Spleen (tissue), 11 donors: ENCODE measurements at regions not wholly inside any gene's neighbourhood (a gene's known extent, or its start where the extent isn't known, plus 50 kb on each side); places are given as distances from the start of the nearest gene placed in this dataset.
"Not testable (repeated sequence)": the region's sequence is repeated elsewhere in the genome, so short reads cannot be mapped to it uniquely, and the experiment has no call there.

ENCODE experiments used
- DNase-seq: peaks from one replicate; pipeline ENCODE4 v3.0.0-alpha.2; 2020
- H3K27ac ChIP-seq, 8 donors: fragments of 200-600 bp; sonication (generic) in 7 of 8; 1 replicate in 4 of 8; 2 replicates in 4 of 8; pipeline versions ENCODE4 v1.5.0 to v1.8.0; 2016 to 2021; ENCODE audit warnings: inconsistent platforms in 4 of 8, mild to moderate bottlenecking in 4 of 8, moderate library complexity in 1 of 8
- H3K27me3 ChIP-seq, 7 donors: fragments of 200-600 bp; sonication (generic) in 6 of 7; replicated peaks in 1 of 7; 1 replicate in 4 of 7; 2 replicates in 3 of 7; pipeline versions ENCODE4 v1.5.0 to v1.8.0; 2016 to 2021; ENCODE audit warnings: inconsistent platforms in 3 of 7, mild to moderate bottlenecking in 1 of 7
- H3K36me3 ChIP-seq, 6 donors: fragments of 200-600 bp; sonication (generic) in 5 of 6; 1 replicate in 4 of 6; 2 replicates in 2 of 6; pipeline versions ENCODE4 v1.5.0 to v1.8.0; 2016 to 2021; ENCODE audit warnings: inconsistent platforms in 2 of 6
- H3K4me1 ChIP-seq, 6 donors: fragments of 200-600 bp; sonication (generic) in 5 of 6; 1 replicate in 3 of 6; 2 replicates in 3 of 6; pipeline versions ENCODE4 v1.5.0 to v1.8.0; 2016 to 2021; ENCODE audit warnings: inconsistent platforms in 3 of 6
- H3K4me3 ChIP-seq, 8 donors: fragments of 200-600 bp; sonication (generic) in 7 of 8; 1 replicate in 4 of 8; 2 replicates in 4 of 8; pipeline versions ENCODE4 v1.5.0 to v1.8.0; 2016 to 2021; ENCODE audit warnings: inconsistent platforms in 4 of 8, mild to moderate bottlenecking in 4 of 8, moderate library complexity in 2 of 8
- H3K9me3 ChIP-seq, 8 donors: fragments of 200-600 bp; sonication (generic) in 7 of 8; 1 replicate in 4 of 8; 2 replicates in 4 of 8; pipeline versions ENCODE4 v1.5.0 to v1.8.0; 2016 to 2021; ENCODE audit warnings: inconsistent platforms in 4 of 8
- POLR2A ChIP-seq, 3 donors: fragments of 450-650 bp; IDR thresholded peaks; one replicate each; pipeline ENCODE4 v1.5.1; 2017; ENCODE audit warnings: antibody characterized with exemption in 3 of 3, mild to moderate bottlenecking in 1 of 3
- POLR2AphosphoS5 ChIP-seq, 3 donors: sonication (generic); formaldehyde crosslinking; IDR thresholded peaks; one replicate each; pipeline ENCODE4 v1.5.1; 2017; ENCODE audit warnings: antibody characterized with exemption in 3 of 3
- WGBS, 5 donors: extraction: QIAGEN DNeasy Blood & Tissue Kit in 3 of 5; methylation state at CpG; one replicate each; pipeline versions ENCODE4 v1.1.5 to v1.1.7; 2013 to 2018; 5-methylcytosine and 5-hydroxymethylcytosine counted together
- intact Hi-C: fragments of 100-400 bp; cut with DNase I; formaldehyde crosslinking; loops from one replicate; pipeline ENCODE4 v1.15.0; 2023; ENCODE audit warnings: low total_unique reads
- TF ChIP-seq, protein P1 (sequence below), 11 experiments: fragments of 200-600 bp in 7 of 11; fragments of 450-650 bp in 4 of 11; sonication (generic) in 4 of 11; IDR thresholded peaks in 8 of 11; conservative IDR thresholded peaks in 3 of 11; 1 replicate in 7 of 11; 2 replicates in 4 of 11; pipeline versions ENCODE4 v1.4.0 to v1.8.0; 2016 to 2021; ENCODE audit warnings: antibody characterized with exemption in 11 of 11, inconsistent platforms in 4 of 11, mild to moderate bottlenecking in 1 of 11
- donor health status: healthy with polysubstance abuse.
- donor health status: DM: no; HTN: no; CAD: no; lungs with moderate emphysema.
- donor health status: DM: no; HTN: no; CAD: no.
- donor health status: Bipolar disorder and iron deficiency.
- donor health status: healthy.
- donor health status: DM: no; HTN: no; CAD: no.
- donor health status: DM: yes; HTN: yes; CAD: no.

DNA sequence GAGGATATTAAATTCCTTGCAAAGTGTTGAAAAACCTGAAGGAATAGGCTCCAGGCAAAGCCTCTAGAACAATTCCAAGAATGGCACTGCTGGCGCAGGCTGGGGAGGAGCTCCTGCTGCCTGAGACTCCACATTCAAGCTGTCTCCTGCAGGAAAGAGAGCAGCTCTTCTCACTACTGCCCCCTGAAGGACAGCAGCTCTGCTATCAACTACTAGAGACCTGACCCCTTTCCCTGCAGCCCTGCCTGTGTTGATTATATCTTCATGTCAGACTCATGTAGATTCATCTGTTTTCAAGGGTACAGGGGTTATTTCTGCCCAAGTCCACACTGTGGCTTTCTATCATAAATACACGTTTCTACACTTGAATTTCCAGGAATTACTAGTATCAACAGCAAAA is 249.7 kb downstream of the RPIA start:
- 49 to 66% (median 64%) methylated on average over 2 of the region's 2 CpGs for WGBS, 5 donors
- H3K27ac ChIP-seq, H3K27me3 ChIP-seq, DNase-seq, H3K4me3 ChIP-seq, H3K9me3 ChIP-seq, intact Hi-C loops, H3K4me1 ChIP-seq, H3K36me3 ChIP-seq: not testable (repeated sequence)
- TF ChIP-seq, protein P1, sequence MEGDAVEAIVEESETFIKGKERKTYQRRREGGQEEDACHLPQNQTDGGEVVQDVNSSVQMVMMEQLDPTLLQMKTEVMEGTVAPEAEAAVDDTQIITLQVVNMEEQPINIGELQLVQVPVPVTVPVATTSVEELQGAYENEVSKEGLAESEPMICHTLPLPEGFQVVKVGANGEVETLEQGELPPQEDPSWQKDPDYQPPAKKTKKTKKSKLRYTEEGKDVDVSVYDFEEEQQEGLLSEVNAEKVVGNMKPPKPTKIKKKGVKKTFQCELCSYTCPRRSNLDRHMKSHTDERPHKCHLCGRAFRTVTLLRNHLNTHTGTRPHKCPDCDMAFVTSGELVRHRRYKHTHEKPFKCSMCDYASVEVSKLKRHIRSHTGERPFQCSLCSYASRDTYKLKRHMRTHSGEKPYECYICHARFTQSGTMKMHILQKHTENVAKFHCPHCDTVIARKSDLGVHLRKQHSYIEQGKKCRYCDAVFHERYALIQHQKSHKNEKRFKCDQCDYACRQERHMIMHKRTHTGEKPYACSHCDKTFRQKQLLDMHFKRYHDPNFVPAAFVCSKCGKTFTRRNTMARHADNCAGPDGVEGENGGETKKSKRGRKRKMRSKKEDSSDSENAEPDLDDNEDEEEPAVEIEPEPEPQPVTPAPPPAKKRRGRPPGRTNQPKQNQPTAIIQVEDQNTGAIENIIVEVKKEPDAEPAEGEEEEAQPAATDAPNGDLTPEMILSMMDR (IDR thresholded peaks at IDR 0.05 in 8 of 11, conservative IDR thresholded peaks at IDR 0.05 in 3 of 11) = peak in 2 of 11 experiments; percentile 20 to 41

DNA sequence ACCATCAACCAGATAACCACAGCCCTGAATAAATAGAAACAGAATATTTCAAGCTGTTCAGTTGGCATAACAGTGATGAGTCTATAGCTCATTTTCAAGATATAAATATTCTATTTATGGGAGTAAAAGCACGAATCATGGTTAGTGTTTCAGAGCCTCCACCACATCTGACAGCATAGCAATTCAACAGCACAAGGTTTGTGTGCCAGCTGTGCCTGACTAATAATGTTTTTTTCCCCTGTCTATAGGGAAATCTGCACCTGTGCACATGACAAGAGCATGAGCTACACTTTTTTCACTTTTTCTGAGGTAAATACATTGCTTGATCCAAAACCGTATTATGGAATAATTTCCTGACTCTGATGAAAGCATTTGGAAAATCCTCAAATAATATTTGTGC is 251.3 kb downstream of the RPIA start:
- 63 to 85% (median 75%) methylated on average over 2 of the region's 2 CpGs for WGBS, 5 donors
- no peaks in the 10 kb centered on the region for H3K4me1 ChIP-seq
- H3K27ac ChIP-seq = no peak overlapping the region
- peaks cover 0 to 3% (median 0%) of the 10 kb centered on the region in 7 donors for H3K27me3 ChIP-seq
- no peaks in the 10 kb centered on the region for H3K36me3 ChIP-seq
- no peak for TF ChIP-seq POLR2AphosphoS5 (IDR thresholded peaks at IDR 0.05)
- DNase-seq = no peak
- intact Hi-C loops = no loop called here
- no peaks in the 10 kb centered on the region for H3K9me3 ChIP-seq
- H3K4me3 ChIP-seq = no peak overlapping the region

DNA sequence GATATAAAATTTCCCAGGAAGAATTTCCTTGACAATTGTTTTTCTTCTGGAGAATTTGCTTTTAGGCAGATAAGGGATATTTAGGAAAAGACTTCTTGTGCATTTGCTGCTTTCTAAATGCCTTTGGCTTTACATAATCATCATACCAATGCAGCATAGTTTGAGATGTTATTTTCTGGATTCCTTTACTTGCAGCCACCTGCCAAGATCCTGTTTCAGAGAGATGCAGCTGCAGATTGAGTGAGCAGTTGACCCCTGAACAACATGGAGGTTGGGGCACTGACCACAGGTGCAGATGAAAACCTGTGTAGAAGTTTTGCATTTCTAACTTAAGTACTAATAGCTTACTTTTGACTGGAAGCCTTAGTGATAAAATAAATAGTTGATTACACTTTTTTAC is 257.9 kb downstream of the RPIA start:
- intact Hi-C loops = no loop called here
- TF ChIP-seq POLR2AphosphoS5 (IDR thresholded peaks at IDR 0.05) = no peak
- TF ChIP-seq POLR2A (IDR thresholded peaks at IDR 0.05) = no peak
- TF ChIP-seq, protein P1 (IDR thresholded peaks at IDR 0.05 in 8 of 11, conservative IDR thresholded peaks at IDR 0.05 in 3 of 11) = no peak
- H3K4me1 ChIP-seq = no peaks in the 10 kb centered on the region

DNA sequence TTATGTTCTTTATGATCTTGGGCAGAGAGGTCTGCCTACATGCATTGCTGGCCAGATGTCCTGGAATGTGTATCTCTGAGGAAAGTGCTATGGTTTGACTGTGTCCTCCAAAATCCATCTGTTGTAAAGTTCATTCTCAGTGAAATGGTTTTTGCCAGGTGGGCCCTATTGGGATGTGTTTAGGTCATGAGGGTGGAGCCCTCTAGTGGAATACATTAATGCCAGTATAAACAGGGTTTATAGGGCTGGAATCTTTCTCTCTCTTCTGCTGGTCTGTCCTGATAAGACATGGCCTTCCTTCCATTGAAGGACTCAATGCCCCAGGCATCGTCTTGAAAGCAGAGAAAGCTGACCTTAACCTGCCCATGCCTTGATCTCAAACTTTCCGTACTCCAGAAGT is 258.5 kb downstream of the RPIA start:
- intact Hi-C loops = no loop called here
- H3K27ac ChIP-seq = no peak overlapping the region
- no peak overlapping the region for H3K4me3 ChIP-seq
- 66 to 84% (median 76%) methylated on average over 2 of the region's 2 CpGs for WGBS, 5 donors
- no peaks in the 10 kb centered on the region for H3K4me1 ChIP-seq
- no peaks in the 10 kb centered on the region for H3K36me3 ChIP-seq
- H3K27me3 ChIP-seq = peaks cover 0 to 3% (median 0%) of the 10 kb centered on the region in 7 donors
- no peaks in the 10 kb centered on the region for H3K9me3 ChIP-seq
- no peak for DNase-seq
- TF ChIP-seq POLR2A (IDR thresholded peaks at IDR 0.05) (no peak), POLR2AphosphoS5 (IDR thresholded peaks at IDR 0.05) (no peak)
- TF ChIP-seq, protein P1 (IDR thresholded peaks at IDR 0.05 in 8 of 11, conservative IDR thresholded peaks at IDR 0.05 in 3 of 11) = peak in 4 of 11 experiments; percentile 10 to 34 (median 23)

More for the DNA sequence above, 257.9 kb downstream of the RPIA start:
- H3K27ac ChIP-seq = no peak overlapping the region
- H3K9me3 ChIP-seq = no peaks in the 10 kb centered on the region
- DNase-seq = no peak
- H3K27me3 ChIP-seq = peaks cover 0 to 3% (median 0%) of the 10 kb centered on the region in 7 donors
- no peak overlapping the region for H3K4me3 ChIP-seq
- no peaks in the 10 kb centered on the region for H3K36me3 ChIP-seq

DNA sequence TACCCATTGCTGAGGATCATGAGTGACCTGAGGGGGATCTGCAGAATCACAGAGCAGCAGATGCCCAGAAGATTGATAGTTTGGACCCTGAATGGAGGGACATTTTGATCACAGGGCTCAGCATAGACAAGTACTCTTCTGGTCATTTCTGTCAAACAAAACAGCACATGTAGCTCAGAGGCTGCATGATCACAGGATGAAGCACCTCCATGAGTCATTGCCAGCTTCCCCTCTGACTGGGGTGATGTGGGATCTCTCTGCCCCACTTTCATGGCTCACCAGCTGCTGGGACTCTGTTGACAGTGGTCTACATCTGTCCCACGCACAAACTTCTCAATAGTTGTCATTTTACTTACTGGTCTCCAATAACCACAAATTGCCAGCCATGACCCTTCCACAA is 264.1 kb downstream of the RPIA start:
- Histone ChIP-seq H3K4me1 (no peaks in the 10 kb centered on the region), H3K27me3 (no peaks in the 10 kb centered on the region), H3K36me3 (no peaks in the 10 kb centered on the region), H3K27ac (no peak overlapping the region), H3K4me3 (no peak overlapping the region), H3K9me3 (no peaks in the 10 kb centered on the region)
- WGBS, 5 donors = 67 to 90% (median 75%) methylated on average over 1 of the region's 1 CpG
- TF ChIP-seq, protein P1 (IDR thresholded peaks at IDR 0.05 in 8 of 11, conservative IDR thresholded peaks at IDR 0.05 in 3 of 11) = no peak
- no peak for TF ChIP-seq POLR2A (IDR thresholded peaks at IDR 0.05)
- no peak for TF ChIP-seq POLR2AphosphoS5 (IDR thresholded peaks at IDR 0.05)
- intact Hi-C loops = no loop called here
- DNase-seq = no peak
